IMR-90 (cell line): ENCODE measurements at regions not wholly inside any gene's neighbourhood (a gene's known extent, or its start where the extent isn't known, plus 50 kb on each side); places are given as distances from the start of the nearest gene placed in this dataset.

Experiments
- CEBPB ChIP-seq: IDR thresholded peaks from 2 replicates; pipeline ENCODE4 v1.6.1; 2012; ENCODE audit warnings: low read depth, low read length, improper control_type of control experiment
- NFE2L2 ChIP-seq: fragments of 150-350 bp; IDR thresholded peaks from 2 replicates; pipeline ENCODE4 v1.6.1; 2016; ENCODE audit warnings: low read depth, mild to moderate bottlenecking, low read length
- POLR2A ChIP-seq: IDR thresholded peaks from 2 replicates; pipeline ENCODE4 v1.6.1; 2012; ENCODE audit warnings: mild to moderate bottlenecking, low read depth, low read length
- RAD21 ChIP-seq: IDR thresholded peaks from 2 replicates; pipeline ENCODE4 v1.6.1; 2012; ENCODE audit warnings: low read length, improper control_type of control experiment
- SMC3 ChIP-seq: fragments of 150-350 bp; IDR thresholded peaks from 2 replicates; pipeline ENCODE4 v1.6.1; 2016; ENCODE audit warnings: low read depth, mild to moderate bottlenecking, antibody characterized with exemption, low read length, moderate library complexity
- TF ChIP-seq, protein P1 (sequence below): conservative IDR thresholded peaks from 2 replicates; pipeline ENCODE4 v1.5.1; 2012; ENCODE audit warnings: mild to moderate bottlenecking, low read depth, low read length, improper control_type of control experiment

DNA sequence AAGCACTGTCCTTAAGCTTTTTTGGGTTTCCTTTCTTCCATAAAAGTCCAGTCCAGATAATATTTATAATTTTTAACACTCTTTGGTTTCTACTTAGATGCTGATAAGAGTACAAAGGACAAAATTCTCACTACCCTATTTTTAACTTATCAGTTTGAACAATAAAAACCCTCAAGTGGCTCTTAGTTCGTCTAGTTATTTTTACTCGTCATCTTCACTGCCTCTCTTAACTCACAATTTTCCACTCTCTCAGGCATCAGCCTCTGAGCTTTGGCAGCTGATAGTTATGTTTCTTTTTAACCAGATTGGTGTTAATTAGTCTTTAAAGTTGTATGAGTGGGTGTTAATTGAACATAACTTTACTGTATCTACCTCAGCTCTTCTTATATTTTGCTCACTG is 517.1 kb upstream of the SYT4 start:
- TF ChIP-seq, protein P1, sequence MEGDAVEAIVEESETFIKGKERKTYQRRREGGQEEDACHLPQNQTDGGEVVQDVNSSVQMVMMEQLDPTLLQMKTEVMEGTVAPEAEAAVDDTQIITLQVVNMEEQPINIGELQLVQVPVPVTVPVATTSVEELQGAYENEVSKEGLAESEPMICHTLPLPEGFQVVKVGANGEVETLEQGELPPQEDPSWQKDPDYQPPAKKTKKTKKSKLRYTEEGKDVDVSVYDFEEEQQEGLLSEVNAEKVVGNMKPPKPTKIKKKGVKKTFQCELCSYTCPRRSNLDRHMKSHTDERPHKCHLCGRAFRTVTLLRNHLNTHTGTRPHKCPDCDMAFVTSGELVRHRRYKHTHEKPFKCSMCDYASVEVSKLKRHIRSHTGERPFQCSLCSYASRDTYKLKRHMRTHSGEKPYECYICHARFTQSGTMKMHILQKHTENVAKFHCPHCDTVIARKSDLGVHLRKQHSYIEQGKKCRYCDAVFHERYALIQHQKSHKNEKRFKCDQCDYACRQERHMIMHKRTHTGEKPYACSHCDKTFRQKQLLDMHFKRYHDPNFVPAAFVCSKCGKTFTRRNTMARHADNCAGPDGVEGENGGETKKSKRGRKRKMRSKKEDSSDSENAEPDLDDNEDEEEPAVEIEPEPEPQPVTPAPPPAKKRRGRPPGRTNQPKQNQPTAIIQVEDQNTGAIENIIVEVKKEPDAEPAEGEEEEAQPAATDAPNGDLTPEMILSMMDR, result no peak
- TF ChIP-seq POLR2A (no peak), SMC3 (no peak), CEBPB (no peak), NFE2L2 (no peak), RAD21 (no peak)
